Stomach smooth muscle (tissue), 2 donors: ENCODE measurements at regions not wholly inside any gene's neighbourhood (a gene's known extent, or its start where the extent isn't known, plus 50 kb on each side); places are given as distances from the start of the nearest gene placed in this dataset.

ENCODE experiments used
- H3K27ac ChIP-seq: one replicate; pipeline ENCODE4 v1.7.0; 2013; ENCODE audit warnings: mild to moderate bottlenecking, low read length, inconsistent platforms
- H3K27me3 ChIP-seq, 2 donors: one replicate each; pipeline ENCODE4 v1.7.0; 2013; ENCODE audit warnings: low read length in 2 of 2; ENCODE audit not compliant: insufficient read depth in 2 of 2, control insufficient read depth in 1 of 2
- H3K36me3 ChIP-seq, 2 donors: one replicate each; pipeline ENCODE4 v1.7.0; 2013; ENCODE audit warnings: low read length in 2 of 2; ENCODE audit not compliant: control insufficient read depth in 2 of 2, insufficient read depth in 2 of 2
- H3K4me1 ChIP-seq: one replicate; pipeline ENCODE4 v1.7.0; 2013; ENCODE audit warnings: low read length; ENCODE audit not compliant: control insufficient read depth, insufficient read depth
- H3K4me3 ChIP-seq, 2 donors: one replicate each; pipeline ENCODE4 v1.7.0; 2013; ENCODE audit warnings: low read length in 2 of 2
- H3K9ac ChIP-seq, 2 donors: one replicate each; pipeline ENCODE4 v1.7.0; 2013; ENCODE audit warnings: low read length in 2 of 2, mild to moderate bottlenecking in 1 of 2
- H3K9me3 ChIP-seq, 2 donors: one replicate each; pipeline ENCODE4 v1.7.0; 2013; ENCODE audit warnings: low read length in 2 of 2; ENCODE audit not compliant: control insufficient read depth in 2 of 2
- donor health status: healthy.
- donor health status: Pancreatic carcinoma.

DNA sequence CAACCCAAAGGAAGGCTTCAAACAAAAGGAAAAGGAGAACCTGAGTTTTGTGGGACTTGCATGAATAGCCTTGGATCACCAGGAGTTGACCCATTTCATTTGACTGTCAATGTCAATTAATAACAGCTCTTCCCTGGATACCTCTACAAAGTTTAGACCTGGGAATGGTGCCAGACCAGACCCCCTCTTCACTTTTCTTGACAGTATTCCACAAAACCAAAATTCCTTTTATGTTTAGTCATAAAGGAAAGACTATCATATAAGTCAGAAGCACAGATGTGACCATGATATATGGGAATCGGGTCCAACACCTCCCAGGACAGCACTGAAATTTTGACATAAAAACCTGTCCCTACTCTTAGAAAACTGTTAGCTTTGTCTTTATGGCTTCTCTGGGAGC is 191.8 kb downstream of the LYPLAL1 start:
- H3K27me3 ChIP-seq, result no peaks in the 10 kb centered on the region
- no peak overlapping the region for H3K4me3 ChIP-seq

DNA sequence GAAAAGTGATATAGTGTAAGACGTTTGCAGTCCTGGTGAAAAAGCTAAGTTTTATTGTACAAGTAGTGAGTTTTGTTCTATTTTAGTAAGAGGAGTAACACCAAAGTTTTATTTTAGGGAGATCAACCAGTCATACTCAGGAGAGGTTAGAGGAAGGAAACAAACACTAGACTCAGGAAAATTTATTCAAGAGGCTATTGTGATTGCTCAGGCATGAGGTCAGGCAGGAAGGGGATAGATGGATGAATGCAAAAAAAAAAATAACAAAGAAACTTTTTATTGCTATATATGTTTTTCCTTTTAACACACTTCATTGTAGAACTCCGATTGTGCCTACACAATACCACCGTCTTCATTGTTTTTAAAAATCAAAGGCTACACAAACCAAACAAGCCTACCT is 189.0 kb downstream of the LYPLAL1 start:
- no peaks in the 10 kb centered on the region for H3K9me3 ChIP-seq
- no peak overlapping the region for H3K27ac ChIP-seq
- no peak overlapping the region for H3K9ac ChIP-seq
- no peaks in the 10 kb centered on the region for H3K36me3 ChIP-seq
- H3K27me3 ChIP-seq, result no peaks in the 10 kb centered on the region
- H3K4me1 ChIP-seq, result no peaks in the 10 kb centered on the region
- no peak overlapping the region for H3K4me3 ChIP-seq

More for the DNA sequence above, 191.8 kb downstream of the LYPLAL1 start:
- Histone ChIP-seq H3K9ac (no peak overlapping the region), H3K9me3 (no peaks in the 10 kb centered on the region), H3K27ac (no peak overlapping the region), H3K36me3 (no peaks in the 10 kb centered on the region), H3K4me1 (no peaks in the 10 kb centered on the region)

DNA sequence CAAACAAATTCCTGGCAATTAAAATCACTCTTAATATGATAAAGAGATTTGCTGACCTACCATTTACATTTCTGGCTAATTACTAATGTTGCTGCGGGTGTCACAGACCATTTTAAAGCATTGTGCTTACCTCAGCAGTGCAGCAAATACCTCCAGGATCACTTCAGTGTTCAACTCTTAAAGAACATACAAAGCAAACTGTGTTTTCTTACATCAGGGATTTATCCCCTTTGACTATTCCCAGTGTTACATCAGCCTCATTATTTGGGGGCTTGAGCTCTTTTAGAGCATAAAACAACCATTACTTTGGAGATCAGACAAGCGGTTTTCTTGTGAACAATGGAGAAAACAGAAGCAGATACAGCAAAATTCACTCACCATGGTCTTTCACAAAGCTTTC is 185.4 kb downstream of the LYPLAL1 start:
- no peaks in the 10 kb centered on the region for H3K4me1 ChIP-seq
- no peaks in the 10 kb centered on the region for H3K9me3 ChIP-seq
- H3K27me3 ChIP-seq, result no peaks in the 10 kb centered on the region
- no peak overlapping the region for H3K9ac ChIP-seq
- no peaks in the 10 kb centered on the region for H3K36me3 ChIP-seq
- no peak overlapping the region for H3K4me3 ChIP-seq
- no peak overlapping the region for H3K27ac ChIP-seq

DNA sequence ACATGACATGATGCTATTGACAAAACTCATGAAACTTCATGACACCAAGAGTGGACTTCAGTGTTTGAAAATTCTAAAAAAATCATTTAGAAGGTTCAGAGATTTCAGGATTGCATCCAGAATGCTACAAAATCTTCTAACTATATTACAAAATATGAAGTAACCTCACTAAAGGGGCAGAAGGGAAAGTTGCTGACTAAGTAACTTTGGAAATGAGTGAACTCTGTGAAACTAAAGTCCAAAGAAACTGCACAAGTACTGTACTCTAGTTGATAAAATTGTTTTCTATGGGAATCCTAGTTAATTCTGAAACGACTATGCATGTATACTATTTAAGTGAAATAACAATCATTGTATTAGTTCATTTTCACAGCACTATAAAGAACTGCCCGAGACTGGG is 184.4 kb downstream of the LYPLAL1 start:
- no peaks in the 10 kb centered on the region for H3K4me1 ChIP-seq
- no peak overlapping the region for H3K27ac ChIP-seq
- no peak overlapping the region for H3K9ac ChIP-seq
- H3K4me3 ChIP-seq, result no peak overlapping the region
- H3K9me3 ChIP-seq, result no peaks in the 10 kb centered on the region
- H3K27me3 ChIP-seq, result no peaks in the 10 kb centered on the region
- H3K36me3 ChIP-seq, result no peaks in the 10 kb centered on the region

DNA sequence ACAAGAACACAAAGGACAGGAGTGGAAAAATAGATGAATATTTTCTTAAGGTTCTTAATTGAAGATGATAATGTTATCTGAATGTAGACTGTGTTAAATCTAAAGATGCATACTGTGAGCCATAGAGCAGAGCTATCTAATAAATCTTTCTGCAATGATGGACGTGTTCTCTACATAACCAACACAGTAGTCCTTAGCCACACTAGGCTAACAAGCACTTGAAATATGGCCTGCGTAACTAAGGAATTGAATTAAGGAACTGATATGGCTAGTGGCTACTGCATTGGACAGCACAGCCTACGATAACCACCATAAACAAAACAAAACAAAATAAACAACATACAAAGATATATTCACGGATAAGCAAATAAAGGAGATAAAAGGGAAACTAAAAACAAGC is 181.3 kb downstream of the LYPLAL1 start:
- H3K9ac ChIP-seq, result no peak overlapping the region
- H3K27me3 ChIP-seq, result no peaks in the 10 kb centered on the region
- H3K36me3 ChIP-seq, result no peaks in the 10 kb centered on the region
- H3K4me1 ChIP-seq, result no peaks in the 10 kb centered on the region
- no peak overlapping the region for H3K4me3 ChIP-seq
- H3K9me3 ChIP-seq, result no peaks in the 10 kb centered on the region
- H3K27ac ChIP-seq, result no peak overlapping the region

DNA sequence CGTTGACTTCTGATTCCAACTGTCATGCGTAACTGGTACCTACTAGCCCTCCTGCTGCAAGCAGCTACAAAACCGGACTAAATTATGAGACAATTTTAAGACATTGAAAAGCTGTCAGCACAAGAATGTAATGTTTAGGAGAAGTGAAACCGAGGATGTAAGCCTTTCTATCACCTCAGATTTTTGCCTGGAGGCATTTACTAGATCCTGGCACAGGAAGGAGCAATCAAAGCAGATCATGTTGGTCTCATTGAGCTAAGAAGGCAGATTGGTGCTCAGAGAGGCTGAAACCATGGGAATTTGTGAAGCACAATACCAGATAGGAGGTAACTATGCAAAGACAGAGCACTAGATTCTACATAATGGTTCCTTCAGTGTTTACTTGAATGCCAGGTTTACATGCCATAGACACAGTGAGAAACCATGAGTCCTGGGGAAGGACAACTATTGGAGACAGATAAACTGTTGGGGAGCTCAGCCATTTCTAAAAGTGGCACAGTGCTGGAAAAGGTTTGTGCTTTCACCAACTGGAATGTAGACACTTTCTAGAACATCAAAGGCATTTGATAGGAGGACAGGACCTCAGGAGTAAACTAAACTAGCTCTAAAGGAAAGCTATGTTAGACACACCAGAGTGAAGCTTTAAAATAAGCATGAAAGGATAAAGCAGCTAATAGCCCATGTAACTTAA is 179.4 kb downstream of the LYPLAL1 start:
- Histone ChIP-seq H3K9me3 (no peaks in the 10 kb centered on the region), H3K4me1 (no peaks in the 10 kb centered on the region), H3K4me3 (no peak overlapping the region), H3K27ac (no peak overlapping the region), H3K36me3 (no peaks in the 10 kb centered on the region), H3K9ac (no peak overlapping the region), H3K27me3 (no peaks in the 10 kb centered on the region)

DNA sequence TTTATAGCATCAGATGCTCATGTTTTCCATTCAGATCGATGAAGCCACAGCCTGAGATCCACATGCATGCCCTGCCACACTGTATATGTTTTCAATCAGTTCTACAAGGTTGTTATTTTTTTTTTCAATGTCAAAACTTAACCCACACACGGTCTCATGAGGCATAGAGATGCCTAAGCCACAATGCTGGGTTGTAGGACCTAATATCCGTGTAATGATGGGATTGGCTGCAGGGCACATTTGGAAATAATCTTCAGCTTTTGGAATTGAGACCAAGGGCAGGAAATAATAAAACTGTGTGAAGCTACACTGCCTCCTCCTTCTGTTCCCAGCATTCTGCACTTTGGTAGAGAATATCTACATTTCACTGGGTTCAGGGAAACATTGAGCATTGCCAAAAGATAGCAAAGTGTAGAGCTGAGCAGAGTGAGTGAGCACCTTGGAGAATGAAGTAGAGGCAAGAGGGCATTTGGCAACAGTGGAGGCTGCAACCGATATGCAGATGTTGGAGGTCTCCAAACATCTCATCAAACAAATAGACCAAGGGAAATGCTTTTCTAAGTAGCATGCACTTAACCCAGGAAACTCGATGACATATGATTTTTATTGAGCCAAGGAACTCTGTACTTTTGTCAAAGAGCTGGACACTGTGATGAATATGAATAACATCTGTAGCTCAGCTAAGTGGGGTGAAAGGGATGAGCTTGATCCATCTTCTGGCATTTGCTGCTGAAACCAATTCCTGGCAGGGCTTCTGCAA is 176.7 kb downstream of the LYPLAL1 start:
- no peaks in the 10 kb centered on the region for H3K4me1 ChIP-seq
- H3K9ac ChIP-seq, result no peak overlapping the region
- H3K9me3 ChIP-seq, result no peaks in the 10 kb centered on the region
- H3K4me3 ChIP-seq, result no peak overlapping the region
- H3K36me3 ChIP-seq, result no peaks in the 10 kb centered on the region
- H3K27me3 ChIP-seq, result no peaks in the 10 kb centered on the region
- no peak overlapping the region for H3K27ac ChIP-seq

DNA sequence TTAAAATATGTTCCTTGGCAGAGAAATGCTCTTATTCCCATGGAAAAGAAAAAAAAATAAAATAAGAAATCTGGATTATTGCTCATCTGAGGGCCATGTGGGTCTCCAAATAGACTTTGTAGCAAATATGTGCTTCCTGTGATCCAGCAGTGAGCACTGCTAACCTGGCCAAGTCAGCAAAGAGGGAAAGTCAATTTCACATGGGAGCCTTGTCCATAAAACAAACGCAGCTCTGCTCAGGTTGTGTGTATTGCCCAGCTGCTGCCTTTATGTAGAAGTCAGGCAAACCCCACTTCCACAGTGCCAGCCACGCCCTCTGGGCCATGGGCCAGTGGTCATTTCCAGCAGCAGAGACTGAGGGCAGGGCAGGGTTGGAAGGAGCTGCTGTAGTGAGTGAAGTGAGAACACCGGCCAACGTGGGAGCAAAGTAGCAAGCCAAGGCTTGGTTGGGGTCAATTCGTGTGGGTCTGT is 174.3 kb downstream of the LYPLAL1 start:
- H3K27me3 ChIP-seq, result no peaks in the 10 kb centered on the region
- H3K9me3 ChIP-seq, result no peaks in the 10 kb centered on the region
- no peaks in the 10 kb centered on the region for H3K36me3 ChIP-seq
- H3K4me3 ChIP-seq, result no peak overlapping the region
- H3K9ac ChIP-seq, result no peak overlapping the region
- no peaks in the 10 kb centered on the region for H3K4me1 ChIP-seq
- H3K27ac ChIP-seq, result no peak overlapping the region

DNA sequence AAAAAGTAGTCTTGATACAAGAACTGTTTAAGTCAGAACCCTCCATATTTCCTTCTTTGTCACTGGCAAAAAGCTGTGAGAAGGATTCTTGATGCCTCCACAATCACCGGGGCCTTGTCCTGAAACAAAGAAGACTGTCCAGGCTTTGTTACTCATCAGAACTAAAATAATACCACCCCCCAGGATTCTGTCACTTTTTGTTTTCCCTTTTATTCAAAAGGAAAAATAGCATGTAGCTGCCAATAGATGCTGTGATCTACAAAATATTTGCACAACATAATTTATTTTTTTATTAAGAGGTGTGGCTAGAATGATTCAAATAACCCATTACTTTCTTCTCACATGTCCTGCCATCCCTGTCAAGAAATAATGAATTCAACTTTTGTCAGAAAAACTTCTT is 173.7 kb downstream of the LYPLAL1 start:
- H3K9me3 ChIP-seq, result no peaks in the 10 kb centered on the region
- no peak overlapping the region for H3K4me3 ChIP-seq
- no peaks in the 10 kb centered on the region for H3K36me3 ChIP-seq
- no peak overlapping the region for H3K27ac ChIP-seq
- H3K27me3 ChIP-seq, result no peaks in the 10 kb centered on the region
- H3K9ac ChIP-seq, result no peak overlapping the region
- H3K4me1 ChIP-seq, result no peaks in the 10 kb centered on the region

DNA sequence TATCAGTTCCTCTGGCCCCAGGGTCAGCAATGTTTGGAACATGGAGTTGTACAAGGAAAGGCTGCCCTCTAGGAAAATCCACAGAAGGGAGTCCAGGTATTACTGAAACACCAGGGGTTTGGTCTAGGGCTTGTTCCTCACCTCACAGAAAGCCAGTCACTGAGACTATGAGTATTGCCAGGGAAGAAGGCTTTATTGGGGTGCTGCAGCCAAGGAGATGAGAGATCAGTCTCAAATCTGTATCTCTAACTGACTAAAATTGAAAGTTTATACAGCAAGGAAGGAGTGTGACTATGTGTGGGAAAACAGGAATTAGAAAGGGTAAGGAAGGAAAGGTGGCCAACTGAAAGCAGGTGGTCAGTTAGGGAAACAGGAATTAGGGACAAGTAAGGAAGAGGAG is 172.3 kb downstream of the LYPLAL1 start:
- Histone ChIP-seq H3K9me3 (no peaks in the 10 kb centered on the region), H3K27me3 (no peaks in the 10 kb centered on the region), H3K4me1 (no peaks in the 10 kb centered on the region), H3K27ac (no peak overlapping the region), H3K4me3 (no peak overlapping the region), H3K36me3 (no peaks in the 10 kb centered on the region), H3K9ac (no peak overlapping the region)

DNA sequence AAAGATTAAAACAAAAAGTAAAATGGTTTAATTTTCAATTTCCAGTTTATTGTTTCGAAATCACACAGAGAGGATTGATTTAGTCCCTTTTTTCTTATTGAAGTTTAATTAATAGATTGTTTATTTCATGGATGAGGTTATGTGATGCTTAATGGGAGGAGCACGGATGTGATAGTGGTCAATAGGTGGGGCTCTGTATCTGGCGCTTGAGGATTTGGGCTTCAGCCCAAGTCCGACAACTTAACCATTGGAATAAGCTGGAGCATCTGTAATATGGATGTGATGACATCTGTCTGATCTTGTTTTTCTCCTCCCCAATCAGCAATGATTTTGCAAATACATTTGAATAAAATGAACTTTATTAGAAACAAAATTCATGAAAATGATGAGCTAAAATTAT is 169.2 kb downstream of the LYPLAL1 start:
- H3K36me3 ChIP-seq, result no peaks in the 10 kb centered on the region
- no peak overlapping the region for H3K4me3 ChIP-seq
- H3K27me3 ChIP-seq, result no peaks in the 10 kb centered on the region
- no peaks in the 10 kb centered on the region for H3K9me3 ChIP-seq
- H3K27ac ChIP-seq, result no peak overlapping the region
- H3K4me1 ChIP-seq, result no peaks in the 10 kb centered on the region
- H3K9ac ChIP-seq, result no peak overlapping the region
